ENCODE measurements at regions not wholly inside any gene's neighbourhood (a gene's known extent, or its start where the extent isn't known, plus 50 kb on each side); places are given as distances from the start of the nearest gene placed in this dataset.
"Not testable (repeated sequence)": the region's sequence is repeated elsewhere in the genome, so short reads cannot be mapped to it uniquely, and the experiment has no call there.

GRCh38 chr22:22336333-22336732, 91.7 kb downstream of the VPREB1 start:
- not testable (repeated sequence) for H3K36me3 Mint-ChIP-seq; H3K4me1 Mint-ChIP-seq; H3K9me3 Mint-ChIP-seq; ATAC-seq (ENCODE audit: low read depth); H3K4me3 Mint-ChIP-seq; H3K27ac Mint-ChIP-seq; DNase-seq (ENCODE audit: low spot score in 2 of 2)
- peaks cover 23% of the 10 kb centered on the region for H3K27me3 Mint-ChIP-seq

GRCh38 chr22:22338778-22339177, 94.2 kb downstream of the VPREB1 start:
- ATAC-seq (ENCODE audit: low read depth); H3K36me3 Mint-ChIP-seq; H3K4me3 Mint-ChIP-seq; H3K9me3 Mint-ChIP-seq; H3K27ac Mint-ChIP-seq; DNase-seq (ENCODE audit: low spot score in 2 of 2): not testable (repeated sequence)
- H3K4me1 Mint-ChIP-seq: peaks cover 12% of the 10 kb centered on the region
- H3K27me3 Mint-ChIP-seq: peaks cover 11% of the 10 kb centered on the region

GRCh38 chr22:22341736-22342135, 97.2 kb downstream of the VPREB1 start:
- DNase-seq (ENCODE audit: low spot score in 2 of 2) (no peak), ATAC-seq (ENCODE audit: low read depth) (no peak)
- peaks cover 16% of the 10 kb centered on the region for H3K4me1 Mint-ChIP-seq
- H3K9me3 Mint-ChIP-seq: peaks cover 1% of the 10 kb centered on the region
- H3K36me3 Mint-ChIP-seq: no peaks in the 10 kb centered on the region
- H3K27ac Mint-ChIP-seq: no peak overlapping the region
- no peak overlapping the region for H3K4me3 Mint-ChIP-seq
- peaks cover 5% of the 10 kb centered on the region for H3K27me3 Mint-ChIP-seq

- Mint-ChIP-seq H3K36me3 (no peaks in the 10 kb centered on the region), H3K4me3 (peak overlapping the region; percentile 66), H3K27me3 (peaks cover 3% of the 10 kb centered on the region), H3K27ac (no peak overlapping the region), H3K9me3 (no peaks in the 10 kb centered on the region), H3K4me1 (peaks cover 17% of the 10 kb centered on the region)
- ATAC-seq (ENCODE audit: low read depth): peak; percentile 72
- peak; percentile 67 to 77 for DNase-seq (ENCODE audit: low spot score in 2 of 2)
Observed at GRCh38 chr22:22342697-22343580, 98.4 kb downstream of the VPREB1 start.

- ATAC-seq (ENCODE audit: low read depth) (peak; percentile 92), DNase-seq (ENCODE audit: low spot score in 2 of 2) (no peak)
- Mint-ChIP-seq H3K4me3 (peak overlapping the region; percentile 66), H3K27me3 (no peaks in the 10 kb centered on the region), H3K9me3 (no peaks in the 10 kb centered on the region), H3K4me1 (peaks cover 25% of the 10 kb centered on the region), H3K36me3 (no peaks in the 10 kb centered on the region), H3K27ac (no peak overlapping the region)
Observed at GRCh38 chr22:22343581-22344296, 99.2 kb downstream of the VPREB1 start.

GRCh38 chr22:22344430-22344829, 99.8 kb downstream of the VPREB1 start:
- ATAC-seq (ENCODE audit: low read depth) (no peak), DNase-seq (ENCODE audit: low spot score in 2 of 2) (no peak)
- Mint-ChIP-seq H3K4me3 (no peak overlapping the region), H3K27me3 (no peaks in the 10 kb centered on the region), H3K4me1 (peaks cover 26% of the 10 kb centered on the region), H3K9me3 (no peaks in the 10 kb centered on the region), H3K27ac (no peak overlapping the region), H3K36me3 (no peaks in the 10 kb centered on the region)

- H3K36me3 Mint-ChIP-seq: no peaks in the 10 kb centered on the region
- DNase-seq (ENCODE audit: low spot score in 2 of 2) (no peak), ATAC-seq (ENCODE audit: low read depth) (no peak)
- no peaks in the 10 kb centered on the region for H3K27me3 Mint-ChIP-seq
- H3K9me3 Mint-ChIP-seq: no peaks in the 10 kb centered on the region
- H3K4me3 Mint-ChIP-seq: no peak overlapping the region
- H3K4me1 Mint-ChIP-seq: peaks cover 26% of the 10 kb centered on the region
- no peak overlapping the region for H3K27ac Mint-ChIP-seq
Observed at GRCh38 chr22:22345781-22346180, 101.2 kb downstream of the VPREB1 start.

GRCh38 chr22:22346401-22347107, 102.0 kb downstream of the VPREB1 start:
- no peak for ATAC-seq (ENCODE audit: low read depth)
- Mint-ChIP-seq H3K36me3 (no peaks in the 10 kb centered on the region), H3K27ac (no peak overlapping the region), H3K4me3 (no peak overlapping the region), H3K9me3 (no peaks in the 10 kb centered on the region), H3K4me1 (peaks cover 26% of the 10 kb centered on the region), H3K27me3 (no peaks in the 10 kb centered on the region)
- no peak for DNase-seq (ENCODE audit: low spot score in 2 of 2)

- no peak overlapping the region for H3K27ac Mint-ChIP-seq
- no peak for DNase-seq (ENCODE audit: low spot score in 2 of 2)
Observed at GRCh38 chr22:22348127-22348814, 103.7 kb downstream of the VPREB1 start.

GRCh38 chr22:22348815-22349454, 104.3 kb downstream of the VPREB1 start:
- H3K36me3 Mint-ChIP-seq: no peaks in the 10 kb centered on the region

More at GRCh38 chr22:22348127-22348814, 103.7 kb downstream of the VPREB1 start:
- H3K36me3 Mint-ChIP-seq: no peaks in the 10 kb centered on the region
- no peak overlapping the region for H3K4me3 Mint-ChIP-seq
- H3K9me3 Mint-ChIP-seq: no peaks in the 10 kb centered on the region
- peaks cover 28% of the 10 kb centered on the region for H3K4me1 Mint-ChIP-seq
- no peak for ATAC-seq (ENCODE audit: low read depth)
- no peaks in the 10 kb centered on the region for H3K27me3 Mint-ChIP-seq

GRCh38 chr22:22349455-22349836, 104.9 kb downstream of the VPREB1 start:
- H3K9me3 Mint-ChIP-seq: no peaks in the 10 kb centered on the region
- ATAC-seq (ENCODE audit: low read depth) (no peak), DNase-seq (ENCODE audit: low spot score in 2 of 2) (no peak)
- peaks cover 24% of the 10 kb centered on the region for H3K4me1 Mint-ChIP-seq
- no peak overlapping the region for H3K27ac Mint-ChIP-seq
- H3K4me3 Mint-ChIP-seq: no peak overlapping the region
- no peaks in the 10 kb centered on the region for H3K36me3 Mint-ChIP-seq
- H3K27me3 Mint-ChIP-seq: no peaks in the 10 kb centered on the region

More at GRCh38 chr22:22348815-22349454, 104.3 kb downstream of the VPREB1 start:
- no peak for ATAC-seq (ENCODE audit: low read depth)
- Mint-ChIP-seq H3K27me3 (no peaks in the 10 kb centered on the region), H3K4me1 (peaks cover 26% of the 10 kb centered on the region), H3K4me3 (no peak overlapping the region), H3K27ac (no peak overlapping the region), H3K9me3 (no peaks in the 10 kb centered on the region)
- DNase-seq (ENCODE audit: low spot score in 2 of 2): no peak

- no peaks in the 10 kb centered on the region for H3K9me3 Mint-ChIP-seq
- no peak overlapping the region for H3K4me3 Mint-ChIP-seq
- no peaks in the 10 kb centered on the region for H3K27me3 Mint-ChIP-seq
- H3K36me3 Mint-ChIP-seq: no peaks in the 10 kb centered on the region
- DNase-seq (ENCODE audit: low spot score in 2 of 2) (no peak), ATAC-seq (ENCODE audit: low read depth) (no peak)
- no peak overlapping the region for H3K27ac Mint-ChIP-seq
- H3K4me1 Mint-ChIP-seq: peaks cover 32% of the 10 kb centered on the region
Observed at GRCh38 chr22:22351366-22351765, 106.8 kb downstream of the VPREB1 start.

- H3K27ac Mint-ChIP-seq: no peak overlapping the region
- peaks cover 38% of the 10 kb centered on the region for H3K4me1 Mint-ChIP-seq
- no peak for DNase-seq (ENCODE audit: low spot score in 2 of 2)
- no peak for ATAC-seq (ENCODE audit: low read depth)
- no peaks in the 10 kb centered on the region for H3K36me3 Mint-ChIP-seq
- no peaks in the 10 kb centered on the region for H3K27me3 Mint-ChIP-seq
- peak overlapping the region; percentile 46 for H3K4me3 Mint-ChIP-seq
- no peaks in the 10 kb centered on the region for H3K9me3 Mint-ChIP-seq
Observed at GRCh38 chr22:22352371-22352999, 107.9 kb downstream of the VPREB1 start.

Measured in memory B cell (primary cell).